Lower lobe of right lung (tissue), 2 donors: ENCODE measurements at regions not wholly inside any gene's neighbourhood (a gene's known extent, or its start where the extent isn't known, plus 50 kb on each side); places are given as distances from the start of the nearest gene placed in this dataset.
"Not testable (repeated sequence)": the region's sequence is repeated elsewhere in the genome, so short reads cannot be mapped to it uniquely, and the experiment has no call there.

Experiments used
- ATAC-seq, 2 donors: fragments of 200-7000 bp; cut with Tn5 transposase; one replicate each; pipeline ENCODE4 v1.9.1; 2020 to 2022; ENCODE audit warnings: mild to moderate bottlenecking in 2 of 2, moderate library complexity in 2 of 2
- DNase-seq: peaks from one replicate; pipeline ENCODE4 v3.0.0-alpha.2; 2020
- H3K27ac ChIP-seq: fragments of 200-600 bp; one replicate; pipeline ENCODE4 v1.8.0; 2022
- H3K27me3 ChIP-seq: fragments of 200-600 bp; one replicate; pipeline ENCODE4 v1.8.0; 2022; ENCODE audit warnings: low read depth
- H3K36me3 ChIP-seq: fragments of 200-600 bp; one replicate; pipeline ENCODE4 v1.8.0; 2022; ENCODE audit warnings: mild to moderate bottlenecking
- H3K4me1 ChIP-seq: fragments of 200-600 bp; one replicate; pipeline ENCODE4 v1.8.0; 2022
- H3K4me3 ChIP-seq: fragments of 200-600 bp; one replicate; pipeline ENCODE4 v1.8.0; 2022; ENCODE audit warnings: mild to moderate bottlenecking
- H3K9me3 ChIP-seq: fragments of 200-600 bp; one replicate; pipeline ENCODE4 v1.8.0; 2022
- CTCF ChIP-seq: fragments of 200-600 bp; IDR thresholded peaks from one replicate; pipeline ENCODE4 v1.8.0; 2022; ENCODE audit warnings: antibody characterized with exemption, mild to moderate bottlenecking
- intact Hi-C: fragments of 100-400 bp; cut with DNase I; formaldehyde crosslinking; loops from one replicate; pipeline ENCODE4 v1.11.0; 2022
- donor health status: DM: no; HTN: yes; CAD: no; lungs with severe emphysema.

GRCh38 chr3:137180220-137180619, 222.4 kb downstream of the IL20RB start:
- Histone ChIP-seq H3K9me3 (no peaks in the 10 kb centered on the region), H3K27me3 (no peaks in the 10 kb centered on the region), H3K4me3 (no peak overlapping the region), H3K4me1 (no peaks in the 10 kb centered on the region), H3K27ac (no peak overlapping the region), H3K36me3 (no peaks in the 10 kb centered on the region)
- no peak for ATAC-seq
- intact Hi-C loops: no loop called here
- TF ChIP-seq CTCF: no peak
- no peak for DNase-seq

GRCh38 chr3:137191133-137191923, 233.5 kb downstream of the IL20RB start:
- Histone ChIP-seq H3K27ac (no peak overlapping the region), H3K4me3 (no peak overlapping the region), H3K36me3 (no peaks in the 10 kb centered on the region), H3K4me1 (no peaks in the 10 kb centered on the region), H3K9me3 (no peaks in the 10 kb centered on the region), H3K27me3 (no peaks in the 10 kb centered on the region)
- DNase-seq (no peak), ATAC-seq (no peak)
- intact Hi-C loops: no loop called here
- no peak for TF ChIP-seq CTCF

GRCh38 chr3:137191951-137192350, 234.2 kb downstream of the IL20RB start:
- intact Hi-C loops: no loop called here
- Histone ChIP-seq H3K9me3 (no peaks in the 10 kb centered on the region), H3K4me3 (no peak overlapping the region), H3K27me3 (no peaks in the 10 kb centered on the region), H3K27ac (no peak overlapping the region), H3K4me1 (no peaks in the 10 kb centered on the region), H3K36me3 (no peaks in the 10 kb centered on the region)
- ATAC-seq (no peak), DNase-seq (no peak)
- TF ChIP-seq CTCF: no peak

- Histone ChIP-seq H3K4me3 (no peak overlapping the region), H3K27ac (no peak overlapping the region), H3K9me3 (no peaks in the 10 kb centered on the region), H3K36me3 (no peaks in the 10 kb centered on the region), H3K4me1 (no peaks in the 10 kb centered on the region), H3K27me3 (no peaks in the 10 kb centered on the region)
- no peak for DNase-seq
- ATAC-seq: no peak
- TF ChIP-seq CTCF: no peak
- intact Hi-C loops: no loop called here
Measured at GRCh38 chr3:137194301-137194700, 236.5 kb downstream of the IL20RB start.

GRCh38 chr3:137198374-137198773, 240.6 kb downstream of the IL20RB start:
- intact Hi-C loops, H3K4me3 ChIP-seq, H3K4me1 ChIP-seq, H3K27me3 ChIP-seq, H3K9me3 ChIP-seq, H3K36me3 ChIP-seq, DNase-seq, H3K27ac ChIP-seq, ATAC-seq: not testable (repeated sequence)

- intact Hi-C loops: no loop called here
- no peak for TF ChIP-seq CTCF
Measured at GRCh38 chr3:137199678-137200077, 241.9 kb downstream of the IL20RB start.

More at GRCh38 chr3:137199678-137200077, 241.9 kb downstream of the IL20RB start:
- Histone ChIP-seq H3K4me1 (no peaks in the 10 kb centered on the region), H3K27ac (no peak overlapping the region), H3K36me3 (no peaks in the 10 kb centered on the region), H3K9me3 (no peaks in the 10 kb centered on the region), H3K4me3 (no peak overlapping the region), H3K27me3 (no peaks in the 10 kb centered on the region)
- no peak for DNase-seq
- no peak for ATAC-seq
